ENCODE measurements at regions not wholly inside any gene's neighbourhood (a gene's known extent, or its start where the extent isn't known, plus 50 kb on each side); places are given as distances from the start of the nearest gene placed in this dataset.

DNA sequence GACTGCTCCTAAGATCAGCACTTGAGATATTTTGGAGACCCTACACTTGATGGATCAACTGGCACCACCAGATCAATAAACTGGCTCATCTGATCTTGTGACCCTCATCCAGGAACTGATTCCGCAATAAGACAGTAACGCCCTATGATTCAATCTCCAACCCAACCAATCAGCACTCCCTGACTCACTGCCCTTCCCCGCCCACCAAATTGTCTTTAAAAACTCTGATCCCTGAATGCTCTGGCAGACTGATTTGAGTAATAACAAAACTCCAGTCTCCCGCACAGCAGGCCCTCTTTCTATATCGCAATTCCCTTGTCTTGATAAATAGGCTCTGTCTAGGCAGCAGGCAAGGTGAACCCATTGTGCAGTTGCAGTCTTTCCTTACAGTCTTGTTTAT, 677.0 kb downstream of the LRRC70 start:
- DNase-seq (ENCODE audit: extremely low spot score, unreplicated experiment): no peak
- Mint-ChIP-seq H3K4me1 (ENCODE audit: unreplicated experiment) (no peaks in the 10 kb centered on the region), H3K27ac (no peak overlapping the region)

DNA sequence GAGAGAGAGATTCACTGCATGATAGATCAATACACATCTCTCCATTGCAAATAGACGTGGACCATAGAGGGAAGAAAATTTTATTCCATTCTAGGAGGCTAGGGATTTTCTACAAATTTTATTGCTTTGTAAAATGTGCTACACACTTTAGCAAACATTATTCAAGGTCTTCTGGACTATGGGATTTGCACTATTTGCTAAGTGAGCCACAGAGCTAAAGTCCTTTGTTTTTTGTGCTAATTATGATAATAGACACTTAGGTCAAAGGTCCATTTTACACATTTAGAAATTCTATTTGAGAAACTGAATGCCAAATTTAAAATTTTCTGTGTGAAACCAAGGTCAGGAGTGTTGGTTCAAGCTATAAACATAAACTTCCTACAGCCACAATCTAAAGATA, 672.3 kb downstream of the LRRC70 start:
- no peaks in the 10 kb centered on the region for H3K36me3 Mint-ChIP-seq

More for the DNA sequence above, 677.0 kb downstream of the LRRC70 start:
- Mint-ChIP-seq H3K27me3 (no peaks in the 10 kb centered on the region), H3K4me3 (no peak overlapping the region), H3K9me3 (peaks cover 4% of the 10 kb centered on the region), H3K36me3 (no peaks in the 10 kb centered on the region)
- TF ChIP-seq, protein P1, sequence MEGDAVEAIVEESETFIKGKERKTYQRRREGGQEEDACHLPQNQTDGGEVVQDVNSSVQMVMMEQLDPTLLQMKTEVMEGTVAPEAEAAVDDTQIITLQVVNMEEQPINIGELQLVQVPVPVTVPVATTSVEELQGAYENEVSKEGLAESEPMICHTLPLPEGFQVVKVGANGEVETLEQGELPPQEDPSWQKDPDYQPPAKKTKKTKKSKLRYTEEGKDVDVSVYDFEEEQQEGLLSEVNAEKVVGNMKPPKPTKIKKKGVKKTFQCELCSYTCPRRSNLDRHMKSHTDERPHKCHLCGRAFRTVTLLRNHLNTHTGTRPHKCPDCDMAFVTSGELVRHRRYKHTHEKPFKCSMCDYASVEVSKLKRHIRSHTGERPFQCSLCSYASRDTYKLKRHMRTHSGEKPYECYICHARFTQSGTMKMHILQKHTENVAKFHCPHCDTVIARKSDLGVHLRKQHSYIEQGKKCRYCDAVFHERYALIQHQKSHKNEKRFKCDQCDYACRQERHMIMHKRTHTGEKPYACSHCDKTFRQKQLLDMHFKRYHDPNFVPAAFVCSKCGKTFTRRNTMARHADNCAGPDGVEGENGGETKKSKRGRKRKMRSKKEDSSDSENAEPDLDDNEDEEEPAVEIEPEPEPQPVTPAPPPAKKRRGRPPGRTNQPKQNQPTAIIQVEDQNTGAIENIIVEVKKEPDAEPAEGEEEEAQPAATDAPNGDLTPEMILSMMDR (conservative IDR thresholded peaks at IDR 0.05): no peak

DNA sequence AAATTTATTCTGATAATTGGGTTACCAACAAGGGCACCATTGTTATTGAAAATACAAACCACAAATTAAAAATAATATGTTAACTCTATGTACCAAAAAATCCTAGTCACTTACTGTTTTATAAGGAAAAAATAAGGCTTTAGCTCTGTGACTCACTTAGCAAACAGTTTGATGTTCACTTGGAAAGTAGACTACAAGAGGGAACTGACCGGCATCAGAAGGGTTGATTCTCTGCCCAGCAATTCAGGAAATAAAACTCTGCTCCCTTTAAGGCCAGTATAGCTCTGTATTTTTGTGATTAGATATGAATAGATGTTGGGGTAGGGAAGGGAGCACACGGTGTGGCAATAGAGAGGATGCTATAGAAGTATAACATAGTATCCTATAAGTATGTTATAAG, 671.3 kb downstream of the LRRC70 start:
- H3K36me3 Mint-ChIP-seq: no peaks in the 10 kb centered on the region
- no peaks in the 10 kb centered on the region for H3K4me1 Mint-ChIP-seq (ENCODE audit: unreplicated experiment)
- H3K27ac Mint-ChIP-seq: no peak overlapping the region
- DNase-seq (ENCODE audit: extremely low spot score, unreplicated experiment): no peak
- H3K4me3 Mint-ChIP-seq: no peak overlapping the region
- H3K9me3 Mint-ChIP-seq: no peaks in the 10 kb centered on the region
- no peaks in the 10 kb centered on the region for H3K27me3 Mint-ChIP-seq
- TF ChIP-seq, protein P1 (conservative IDR thresholded peaks at IDR 0.05): no peak

More for the DNA sequence above, 672.3 kb downstream of the LRRC70 start:
- Mint-ChIP-seq H3K9me3 (peaks cover 4% of the 10 kb centered on the region), H3K4me1 (ENCODE audit: unreplicated experiment) (no peaks in the 10 kb centered on the region), H3K4me3 (no peak overlapping the region), H3K27ac (no peak overlapping the region), H3K27me3 (no peaks in the 10 kb centered on the region)
- DNase-seq (ENCODE audit: extremely low spot score, unreplicated experiment): no peak
- TF ChIP-seq, protein P1 (conservative IDR thresholded peaks at IDR 0.05): no peak

DNA sequence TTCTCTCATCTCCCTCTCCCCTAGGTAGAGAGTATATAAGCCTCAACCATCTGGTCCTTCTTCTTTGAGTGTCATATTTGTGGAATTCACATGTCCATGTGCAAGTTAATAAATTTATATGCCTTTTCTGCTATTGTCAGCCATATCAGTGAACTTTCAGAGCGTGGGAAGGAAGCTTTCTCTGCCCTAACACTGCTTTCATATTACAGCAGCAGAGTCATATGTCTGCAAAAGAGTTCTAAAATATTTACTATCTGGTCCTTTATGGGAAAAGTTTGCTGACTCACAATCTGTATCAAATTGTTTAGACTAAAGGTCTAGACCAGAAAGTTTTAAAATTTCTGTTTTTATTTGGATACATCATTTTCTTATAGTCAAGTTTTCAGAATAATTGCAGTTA, 669.0 kb downstream of the LRRC70 start:
- no peak for DNase-seq (ENCODE audit: extremely low spot score, unreplicated experiment)
- Mint-ChIP-seq H3K27ac (no peak overlapping the region), H3K9me3 (no peaks in the 10 kb centered on the region), H3K4me3 (no peak overlapping the region), H3K4me1 (ENCODE audit: unreplicated experiment) (no peaks in the 10 kb centered on the region), H3K36me3 (no peaks in the 10 kb centered on the region), H3K27me3 (no peaks in the 10 kb centered on the region)
- TF ChIP-seq, protein P1 (conservative IDR thresholded peaks at IDR 0.05): no peak

DNA sequence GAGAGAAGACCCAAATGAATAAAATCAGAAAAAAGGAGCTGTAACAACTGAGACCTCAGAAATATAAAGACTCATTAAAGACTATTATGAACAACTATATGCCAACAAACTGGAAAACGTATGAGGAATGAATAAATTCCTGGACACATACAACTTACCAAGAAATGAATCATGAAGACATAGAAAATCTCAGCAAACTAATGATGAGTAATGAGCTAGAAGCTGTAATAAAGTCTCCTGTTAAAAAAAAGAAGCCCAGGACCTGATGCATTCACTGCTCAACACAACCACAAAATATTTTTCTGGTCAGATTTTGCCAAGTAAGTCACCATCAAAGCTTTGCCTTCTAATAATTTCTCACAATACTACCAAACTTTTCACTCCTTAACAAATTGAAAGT, 666.7 kb downstream of the LRRC70 start:
- Mint-ChIP-seq H3K9me3 (no peaks in the 10 kb centered on the region), H3K4me1 (ENCODE audit: unreplicated experiment) (no peaks in the 10 kb centered on the region), H3K4me3 (no peak overlapping the region), H3K27me3 (no peaks in the 10 kb centered on the region), H3K27ac (no peak overlapping the region), H3K36me3 (no peaks in the 10 kb centered on the region)
- no peak for DNase-seq (ENCODE audit: extremely low spot score, unreplicated experiment)
- TF ChIP-seq, protein P1 (conservative IDR thresholded peaks at IDR 0.05): no peak

All from type B pancreatic cell (in vitro differentiated cells).